ENCODE measurements at regions not wholly inside any gene's neighbourhood (a gene's known extent, or its start where the extent isn't known, plus 50 kb on each side); places are given as distances from the start of the nearest gene placed in this dataset.
"Not testable (repeated sequence)": the region's sequence is repeated elsewhere in the genome, so short reads cannot be mapped to it uniquely, and the experiment has no call there.

DNA sequence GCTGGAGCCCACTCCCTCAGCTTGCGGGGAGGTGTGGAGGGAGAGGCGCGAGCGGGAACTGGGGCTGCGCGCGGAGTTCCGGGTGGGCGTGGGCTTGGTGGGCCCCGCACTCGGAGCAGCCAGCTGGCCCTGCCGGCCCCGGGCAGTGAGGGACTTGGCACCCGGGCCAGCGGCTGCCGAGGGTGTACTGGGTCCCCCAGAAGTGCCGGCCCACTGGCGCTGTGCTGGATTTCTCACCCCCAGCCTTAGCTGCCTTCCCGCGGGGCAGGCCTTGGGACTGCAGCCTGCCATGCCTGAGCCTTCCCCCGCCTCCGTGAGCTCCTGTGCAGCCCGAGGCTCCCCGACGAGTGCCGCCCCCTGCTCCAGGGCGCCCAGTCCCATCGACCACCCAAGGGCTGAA lies 1234.4 kb downstream of the TYW1 start:
- H3K27ac Mint-ChIP-seq; ATAC-seq (ENCODE audit: low read depth); DNase-seq (ENCODE audit: low spot score in 2 of 2); H3K27me3 Mint-ChIP-seq; H3K36me3 Mint-ChIP-seq; H3K4me1 Mint-ChIP-seq; H3K4me3 Mint-ChIP-seq: not testable (repeated sequence)
- H3K9me3 Mint-ChIP-seq = peaks cover 12% of the 10 kb centered on the region

DNA sequence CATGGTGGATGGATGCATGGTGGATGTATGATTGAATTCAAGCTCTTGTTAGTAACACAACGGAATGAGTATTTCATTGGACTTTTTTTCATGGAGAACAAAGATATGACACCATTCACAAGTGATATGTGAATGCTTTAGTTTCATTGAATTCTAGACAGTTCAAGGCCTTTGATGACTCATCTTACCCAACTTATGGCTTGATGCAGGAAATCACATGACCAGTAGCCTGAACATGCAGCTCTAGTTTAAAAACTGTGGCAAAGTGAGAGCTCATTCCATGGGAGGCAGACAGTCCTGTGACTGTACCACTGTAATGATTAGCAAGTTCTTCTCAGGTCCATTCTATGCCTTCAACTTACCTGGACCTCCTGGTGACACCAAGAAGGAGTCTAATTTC lies 1239.3 kb downstream of the TYW1 start:
- Mint-ChIP-seq H3K4me3 (no peak overlapping the region), H3K27me3 (no peaks in the 10 kb centered on the region), H3K9me3 (peaks cover 6% of the 10 kb centered on the region), H3K4me1 (peaks cover 3% of the 10 kb centered on the region), H3K27ac (no peak overlapping the region), H3K36me3 (peaks cover 3% of the 10 kb centered on the region)
- DNase-seq (ENCODE audit: low spot score in 2 of 2) (no peak), ATAC-seq (ENCODE audit: low read depth) (no peak)

- no peaks in the 10 kb centered on the region for H3K27me3 Mint-ChIP-seq
- DNase-seq (ENCODE audit: low spot score in 2 of 2) (no peak), ATAC-seq (ENCODE audit: low read depth) (no peak)
- H3K4me3 Mint-ChIP-seq = no peak overlapping the region
- H3K27ac Mint-ChIP-seq = no peak overlapping the region
- peaks cover 12% of the 10 kb centered on the region for H3K9me3 Mint-ChIP-seq
- H3K36me3 Mint-ChIP-seq = peaks cover 3% of the 10 kb centered on the region
- peaks cover 3% of the 10 kb centered on the region for H3K4me1 Mint-ChIP-seq
Measured at GRCh38 chr7:68238204-68238805, 1241.7 kb downstream of the TYW1 start.

DNA sequence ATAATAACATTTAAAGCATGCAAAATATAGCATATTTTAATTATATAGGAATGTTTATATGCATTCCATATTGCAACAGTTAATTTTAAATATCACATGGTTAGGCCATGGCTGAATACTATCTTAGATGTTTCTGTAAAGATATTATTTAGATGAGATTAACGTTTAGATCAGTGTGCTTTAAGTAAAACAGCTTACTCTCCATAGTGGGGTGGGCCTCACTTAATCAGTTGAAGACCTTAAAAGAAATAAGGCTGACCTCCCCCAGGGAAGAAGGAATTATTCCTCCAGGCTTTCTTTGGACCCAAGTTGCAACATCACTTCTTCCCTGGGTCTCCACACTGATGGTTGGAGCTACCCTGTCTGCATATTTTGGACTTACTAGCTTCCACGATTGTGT lies 1246.5 kb downstream of the TYW1 start:
- Mint-ChIP-seq H3K27me3 (no peaks in the 10 kb centered on the region), H3K4me3 (no peak overlapping the region), H3K36me3 (no peaks in the 10 kb centered on the region), H3K4me1 (no peaks in the 10 kb centered on the region), H3K9me3 (peaks cover 8% of the 10 kb centered on the region), H3K27ac (no peak overlapping the region)
- no peak for ATAC-seq (ENCODE audit: low read depth)
- DNase-seq (ENCODE audit: low spot score in 2 of 2) = no peak

DNA sequence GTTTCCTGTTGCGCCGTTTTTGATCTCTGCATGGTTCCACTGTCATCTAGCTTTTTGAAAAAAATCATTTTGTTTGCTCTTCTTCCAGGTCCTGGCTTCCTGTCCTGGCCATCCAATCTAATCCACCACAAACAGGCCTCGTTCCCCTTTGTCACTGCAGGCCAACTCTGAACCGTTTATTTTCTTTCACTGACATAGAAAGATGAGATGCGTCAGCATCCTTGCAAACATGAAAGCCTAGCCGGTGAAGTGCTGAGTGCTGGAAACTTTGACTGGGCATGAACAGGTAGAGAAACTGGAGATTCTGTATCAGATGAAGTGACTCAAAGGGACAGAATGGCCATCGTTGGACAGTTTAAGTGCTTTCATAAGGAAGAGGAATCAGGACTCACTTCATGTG lies 1247.8 kb downstream of the TYW1 start:
- no peak overlapping the region for H3K27ac Mint-ChIP-seq
- H3K9me3 Mint-ChIP-seq = peaks cover 12% of the 10 kb centered on the region
- no peak for ATAC-seq (ENCODE audit: low read depth)
- H3K36me3 Mint-ChIP-seq = no peaks in the 10 kb centered on the region
- H3K4me1 Mint-ChIP-seq = no peaks in the 10 kb centered on the region
- DNase-seq (ENCODE audit: low spot score in 2 of 2) = no peak
- no peaks in the 10 kb centered on the region for H3K27me3 Mint-ChIP-seq
- no peak overlapping the region for H3K4me3 Mint-ChIP-seq

DNA sequence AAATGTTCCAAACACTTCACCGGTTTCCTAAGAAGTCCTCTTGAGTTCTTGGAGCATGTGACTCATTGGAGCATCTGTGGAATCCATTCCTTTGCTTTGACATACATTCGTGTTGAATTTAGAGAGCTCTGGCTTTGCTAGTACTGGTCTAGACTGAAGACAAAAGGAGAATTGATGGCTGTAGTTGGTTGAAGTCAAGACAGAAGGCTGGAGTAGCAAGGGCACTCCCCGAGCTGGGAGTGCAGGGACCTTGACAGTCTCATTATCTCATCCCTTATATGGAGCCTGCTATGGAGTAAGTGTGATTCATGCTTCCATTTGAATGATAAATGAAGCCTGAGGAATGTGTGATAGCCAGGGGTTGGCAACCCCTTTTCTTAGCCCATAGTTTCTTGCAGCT lies 1249.1 kb downstream of the TYW1 start:
- Mint-ChIP-seq H3K27me3 (no peaks in the 10 kb centered on the region), H3K27ac (no peak overlapping the region), H3K36me3 (no peaks in the 10 kb centered on the region), H3K9me3 (peaks cover 15% of the 10 kb centered on the region), H3K4me3 (no peak overlapping the region), H3K4me1 (peaks cover 2% of the 10 kb centered on the region)
- no peak for ATAC-seq (ENCODE audit: low read depth)
- no peak for DNase-seq (ENCODE audit: low spot score in 2 of 2)

GRCh38 chr7:68246189-68246633 lies 1249.6 kb downstream of the TYW1 start:
- Mint-ChIP-seq H3K9me3 (peaks cover 13% of the 10 kb centered on the region), H3K27ac (no peak overlapping the region), H3K4me1 (peaks cover 2% of the 10 kb centered on the region), H3K27me3 (no peaks in the 10 kb centered on the region), H3K4me3 (no peak overlapping the region), H3K36me3 (no peaks in the 10 kb centered on the region)
- ATAC-seq (ENCODE audit: low read depth) (no peak), DNase-seq (ENCODE audit: low spot score in 2 of 2) (no peak)

- H3K27me3 Mint-ChIP-seq = no peaks in the 10 kb centered on the region
- H3K4me3 Mint-ChIP-seq = no peak overlapping the region
- no peak for DNase-seq (ENCODE audit: low spot score in 2 of 2)
- no peaks in the 10 kb centered on the region for H3K36me3 Mint-ChIP-seq
- peaks cover 2% of the 10 kb centered on the region for H3K4me1 Mint-ChIP-seq
- peaks cover 13% of the 10 kb centered on the region for H3K9me3 Mint-ChIP-seq
- H3K27ac Mint-ChIP-seq = no peak overlapping the region
- no peak for ATAC-seq (ENCODE audit: low read depth)
Measured at GRCh38 chr7:68247126-68247525, 1250.5 kb downstream of the TYW1 start.

- ATAC-seq (ENCODE audit: low read depth) (no peak), DNase-seq (ENCODE audit: low spot score in 2 of 2) (no peak)
- H3K9me3 Mint-ChIP-seq = peaks cover 10% of the 10 kb centered on the region
- H3K4me1 Mint-ChIP-seq = peaks cover 2% of the 10 kb centered on the region
- no peak overlapping the region for H3K4me3 Mint-ChIP-seq
- no peaks in the 10 kb centered on the region for H3K27me3 Mint-ChIP-seq
- H3K36me3 Mint-ChIP-seq = no peaks in the 10 kb centered on the region
- H3K27ac Mint-ChIP-seq = no peak overlapping the region
Measured at GRCh38 chr7:68247571-68247970, 1250.9 kb downstream of the TYW1 start.

GRCh38 chr7:68248973-68249372 lies 1252.3 kb downstream of the TYW1 start:
- DNase-seq (ENCODE audit: low spot score in 2 of 2) = no peak
- Mint-ChIP-seq H3K4me1 (peaks cover 2% of the 10 kb centered on the region), H3K36me3 (no peaks in the 10 kb centered on the region), H3K4me3 (no peak overlapping the region), H3K27ac (no peak overlapping the region), H3K27me3 (no peaks in the 10 kb centered on the region), H3K9me3 (peaks cover 8% of the 10 kb centered on the region)
- no peak for ATAC-seq (ENCODE audit: low read depth)

GRCh38 chr7:68249611-68250010 lies 1253.0 kb downstream of the TYW1 start:
- Mint-ChIP-seq H3K4me1 (peaks cover 2% of the 10 kb centered on the region), H3K9me3 (peaks cover 8% of the 10 kb centered on the region), H3K36me3 (no peaks in the 10 kb centered on the region), H3K4me3 (no peak overlapping the region), H3K27ac (no peak overlapping the region), H3K27me3 (no peaks in the 10 kb centered on the region)
- DNase-seq (ENCODE audit: low spot score in 2 of 2) (no peak), ATAC-seq (ENCODE audit: low read depth) (no peak)

DNA sequence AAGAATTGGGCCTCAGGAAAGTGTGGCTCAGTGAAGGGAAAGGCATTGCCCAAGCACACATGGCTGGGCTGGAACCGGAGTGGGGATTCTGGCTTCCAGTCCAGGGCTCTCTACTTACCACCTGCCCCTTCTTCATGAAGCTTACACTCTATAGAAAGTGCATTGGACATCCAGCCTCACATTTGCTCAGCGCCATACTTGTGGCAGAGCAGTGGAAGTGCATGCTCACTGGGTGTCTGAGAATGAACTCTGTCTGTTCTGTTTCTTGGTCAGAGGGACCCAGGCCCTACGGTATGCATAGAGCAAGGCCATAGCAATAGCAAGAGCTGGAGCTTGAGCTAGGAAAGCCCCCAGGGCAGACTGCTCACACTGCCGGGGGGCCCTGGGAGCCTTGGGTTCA lies 1253.5 kb downstream of the TYW1 start:
- H3K4me3 Mint-ChIP-seq = no peak overlapping the region
- peaks cover 10% of the 10 kb centered on the region for H3K9me3 Mint-ChIP-seq
- no peak for ATAC-seq (ENCODE audit: low read depth)

DNA sequence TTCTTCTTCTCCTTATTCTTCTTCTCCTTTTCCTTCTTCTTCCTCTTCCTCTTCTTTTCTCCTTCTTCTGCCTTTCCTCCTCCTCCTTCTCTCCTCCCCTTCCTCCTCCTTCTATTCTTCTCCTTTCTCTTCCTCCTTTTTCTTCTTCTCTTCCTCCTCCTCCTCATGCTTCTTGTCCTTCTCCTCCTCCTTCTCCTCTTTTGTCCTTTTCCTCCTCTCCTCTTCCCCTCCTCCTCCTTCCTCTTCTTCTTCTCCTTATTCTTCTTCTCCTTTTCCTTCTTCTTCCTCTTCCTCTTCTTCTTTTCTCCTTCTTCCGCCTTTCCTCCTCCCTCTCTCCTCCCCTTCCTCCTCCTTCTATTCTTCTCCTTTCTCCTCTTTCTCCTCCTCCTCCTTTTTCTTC lies 1258.2 kb downstream of the TYW1 start:
- not testable (repeated sequence) for H3K4me1 Mint-ChIP-seq; H3K9me3 Mint-ChIP-seq; H3K4me3 Mint-ChIP-seq; H3K36me3 Mint-ChIP-seq; H3K27ac Mint-ChIP-seq; ATAC-seq (ENCODE audit: low read depth); H3K27me3 Mint-ChIP-seq; DNase-seq (ENCODE audit: low spot score in 2 of 2)

More for the DNA sequence above, 1253.5 kb downstream of the TYW1 start:
- Mint-ChIP-seq H3K27me3 (no peaks in the 10 kb centered on the region), H3K4me1 (peaks cover 2% of the 10 kb centered on the region), H3K27ac (no peak overlapping the region), H3K36me3 (peaks cover under 1% of the 10 kb centered on the region)
- no peak for DNase-seq (ENCODE audit: low spot score in 2 of 2)

- H3K4me3 Mint-ChIP-seq = no peak overlapping the region
- H3K9me3 Mint-ChIP-seq = peaks cover 9% of the 10 kb centered on the region
- DNase-seq (ENCODE audit: low spot score in 2 of 2) (no peak), ATAC-seq (ENCODE audit: low read depth) (no peak)
- H3K36me3 Mint-ChIP-seq = peaks cover 2% of the 10 kb centered on the region
- H3K4me1 Mint-ChIP-seq = no peaks in the 10 kb centered on the region
- H3K27ac Mint-ChIP-seq = no peak overlapping the region
- peaks cover 2% of the 10 kb centered on the region for H3K27me3 Mint-ChIP-seq
Measured at GRCh38 chr7:68256295-68256694, 1259.7 kb downstream of the TYW1 start.

GRCh38 chr7:68258609-68259008 lies 1262.0 kb downstream of the TYW1 start:
- Mint-ChIP-seq H3K9me3 (peaks cover 9% of the 10 kb centered on the region), H3K4me1 (no peaks in the 10 kb centered on the region), H3K36me3 (peaks cover 2% of the 10 kb centered on the region), H3K27me3 (peaks cover 2% of the 10 kb centered on the region), H3K27ac (no peak overlapping the region), H3K4me3 (no peak overlapping the region)
- DNase-seq (ENCODE audit: low spot score in 2 of 2) = no peak
- no peak for ATAC-seq (ENCODE audit: low read depth)

Measured in memory B cell (primary cell).